ENCODE measurements at regions not wholly inside any gene's neighbourhood (a gene's known extent, or its start where the extent isn't known, plus 50 kb on each side); places are given as distances from the start of the nearest gene placed in this dataset.

DNA sequence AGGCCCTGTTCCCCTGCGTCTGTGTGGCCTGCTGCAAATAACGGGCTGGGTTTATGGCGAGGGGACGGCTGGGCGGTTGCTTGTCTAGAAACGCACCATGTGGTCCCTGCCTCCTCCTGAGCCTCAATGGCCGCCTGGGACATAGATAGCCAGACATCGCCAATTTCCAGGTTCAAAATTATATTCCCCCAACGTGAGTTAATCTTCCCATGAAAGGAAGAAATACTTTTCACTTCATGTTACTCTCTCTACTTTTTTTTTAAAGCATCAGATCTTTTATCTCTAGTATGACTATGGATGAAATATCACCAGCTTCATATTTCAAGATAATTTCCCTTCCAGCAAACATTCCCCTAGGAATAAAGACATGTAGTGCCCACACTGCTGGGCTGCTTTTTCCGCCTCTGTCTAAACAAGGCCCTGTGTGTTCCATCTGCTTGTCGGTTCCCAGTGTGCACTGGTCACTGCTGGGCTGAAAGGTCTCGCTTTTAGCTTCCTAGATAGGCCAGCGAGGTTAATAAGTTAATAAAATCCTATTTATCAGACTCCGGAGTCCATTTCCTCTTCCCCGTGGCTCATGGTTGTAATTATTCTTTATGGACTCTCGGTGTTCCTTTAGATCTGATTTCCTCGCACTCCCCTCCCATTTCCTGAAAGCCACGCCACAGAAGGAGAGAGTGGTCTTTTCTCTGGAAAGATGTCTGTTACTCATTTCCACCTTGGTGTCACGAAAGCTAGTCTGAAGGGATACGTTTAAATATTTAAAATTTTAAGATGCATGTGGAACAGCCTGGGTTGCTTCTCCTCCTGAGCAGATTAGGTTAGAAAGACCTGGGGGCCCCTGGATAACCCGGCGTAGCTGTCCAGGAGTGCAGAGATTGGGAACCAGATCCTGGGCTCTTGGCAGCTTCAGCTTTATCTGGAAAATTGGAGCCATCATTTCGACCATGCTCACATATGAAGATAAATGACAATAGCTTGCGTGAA is 196.6 kb upstream of the COPS8 start:
- Histone ChIP-seq H2BK5ac (ENCODE audit: low read depth, low read length) (no peak overlapping the region), H3K4me1 (replicated peaks in 1 of 4; ENCODE audit: control insufficient read depth in 3 of 4, insufficient read depth in 4 of 4, low read length in 3 of 4) (peaks cover 0 to 3% (median 0%) of the 10 kb centered on the region in 4 experiments; a peak in 2 of 7 replicates), H3K18ac (ENCODE audit: extremely low read depth, low read length) (no peak overlapping the region), H4K8ac (ENCODE audit: extremely low read depth, insufficient read depth, low read length) (no peak overlapping the region), H3K4me3 (ENCODE audit: extremely low read depth in 1 of 4, insufficient read depth in 2 of 4, low read depth in 3 of 4, low read length in 4 of 4) (no peak overlapping the region), H3K23ac (ENCODE audit: insufficient read length) (no peak overlapping the region), H3K27me3 (replicated peaks in 1 of 4; ENCODE audit: control insufficient read depth in 3 of 4, extremely low read depth in 1 of 4, insufficient read depth in 3 of 4, low read length in 3 of 4) (no peaks in the 10 kb centered on the region), H2BK15ac (ENCODE audit: low read length) (no peak overlapping the region), H2BK120ac (replicated peaks; ENCODE audit: low read depth, low read length) (no peak overlapping the region), H4K91ac (replicated peaks; ENCODE audit: insufficient read length, low read length) (peak overlapping the region; percentile 38), H3K9me3 (ENCODE audit: insufficient read depth in 2 of 2, low read depth in 1 of 2, low read length in 1 of 2) (no peaks in the 10 kb centered on the region), H3K4me2 (ENCODE audit: insufficient read depth in 1 of 2, low read depth in 2 of 2, low read length in 2 of 2) (no peak overlapping the region), H4K20me1 (replicated peaks in 1 of 2; ENCODE audit: control insufficient read depth in 1 of 2, insufficient read depth in 2 of 2, low read length in 2 of 2) (no peaks in the 10 kb centered on the region), H3K14ac (ENCODE audit: insufficient read length) (no peak overlapping the region), H3K23me2 (ENCODE audit: low read depth, low read length) (no peaks in the 10 kb centered on the region), H3K9ac (replicated peaks in 1 of 4; ENCODE audit: extremely low read depth in 1 of 4, low read depth in 3 of 4, low read length in 3 of 4) (no peak overlapping the region), H3K4ac (replicated peaks; ENCODE audit: insufficient read length, low read depth, low read length) (no peak overlapping the region), H3K36me3 (ENCODE audit: control insufficient read depth in 2 of 4, insufficient read depth in 4 of 4, low read length in 3 of 4) (no peaks in the 10 kb centered on the region), H3K79me1 (ENCODE audit: low read depth, low read length) (no peaks in the 10 kb centered on the region), H3K56ac (replicated peaks; ENCODE audit: insufficient read length, low read depth, low read length) (no peak overlapping the region), H3K79me2 (ENCODE audit: control insufficient read depth in 1 of 2, insufficient read depth in 2 of 2, low read length in 2 of 2) (no peaks in the 10 kb centered on the region), H2AK5ac (ENCODE audit: low read depth, low read length) (no peak overlapping the region), H2AFZ (ENCODE audit: low read length) (no peak overlapping the region), H3K27ac (ENCODE audit: low read depth, low read length) (no peak overlapping the region), H2BK12ac (ENCODE audit: low read depth, low read length) (no peak overlapping the region), H2BK20ac (ENCODE audit: low read length) (no peak overlapping the region; the same call in 1 of the 2 replicates), H4K5ac (ENCODE audit: insufficient read length, low read depth, low read length) (no peak overlapping the region)
- CTCF ChIA-PET (ENCODE audit: partially characterized antibody), result no interaction called here
- no peak for TF ChIP-seq CEBPB (IDR thresholded peaks at IDR 0.05; ENCODE audit: low read depth, low read length)
- no peak for TF ChIP-seq HDAC6 (IDR thresholded peaks at IDR 0.05; ENCODE audit: low read depth, low read length)
- no peak for TF ChIP-seq NRF1 (IDR thresholded peaks at IDR 0.05; ENCODE audit: low read depth, low read length)
- no peak for TF ChIP-seq GTF2F1 (IDR thresholded peaks at IDR 0.05; ENCODE audit: borderline replicate concordance, low read depth, low read length)
- TF ChIP-seq SIX5 (IDR thresholded peaks at IDR 0.05; ENCODE audit: low read depth, low read length), result no peak
- TF ChIP-seq SP1 (IDR thresholded peaks at IDR 0.05; ENCODE audit: low read depth, low read length), result no peak
- no peak for TF ChIP-seq CBX8 (IDR thresholded peaks at IDR 0.05; ENCODE audit: borderline replicate concordance, low read depth, low read length)
- TF ChIP-seq RXRA (IDR thresholded peaks at IDR 0.05; ENCODE audit: insufficient read depth, low read depth, low read length), result no peak
- POLR2A ChIA-PET (ENCODE audit: partially characterized antibody), result no interaction called here
- FAIRE-seq (no peak), DNase-seq (ENCODE audit: low read depth in 1 of 2, low spot score in 2 of 2) (no peak)
- 83% methylated on average over 24 of the region's 24 CpGs; no CpG with 5 or more reads in 1 of the 2 experiments for WGBS, 2 experiments (ENCODE audit: extremely low coverage in 1 of 2, insufficient coverage in 1 of 2, insufficient read length in 1 of 2, insufficient replicate concordance in 2 of 2, low coverage in 1 of 2, low lambda C conversion rate in 2 of 2, missing lambda C conversion rate in 1 of 2)

Data from H1 (cell line).